ENCODE measurements at regions not wholly inside any gene's neighbourhood (a gene's known extent, or its start where the extent isn't known, plus 50 kb on each side); places are given as distances from the start of the nearest gene placed in this dataset.

DNA sequence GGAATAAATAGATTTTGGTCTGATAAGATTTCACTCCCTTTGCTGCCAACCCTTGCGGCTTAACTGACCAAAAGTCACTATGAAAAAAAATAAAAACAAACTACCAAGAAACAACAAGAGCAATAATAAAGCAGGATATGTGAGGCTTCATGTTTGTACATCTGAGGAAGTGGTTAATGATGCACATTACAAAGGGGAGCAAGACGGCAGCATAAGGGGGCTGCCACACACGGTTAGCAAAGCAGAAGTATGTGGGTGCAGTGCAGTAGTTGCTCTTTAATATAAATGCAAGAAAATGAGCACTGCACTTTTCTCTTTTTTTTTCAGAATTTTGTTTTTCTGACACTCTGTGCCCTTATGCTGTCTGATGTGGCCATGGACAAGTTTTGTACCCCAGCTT lies 377.1 kb upstream of the CNTNAP5 start:
- TF ChIP-seq POLR2A (IDR thresholded peaks at IDR 0.05): no peak
- TF ChIP-seq, protein P1, sequence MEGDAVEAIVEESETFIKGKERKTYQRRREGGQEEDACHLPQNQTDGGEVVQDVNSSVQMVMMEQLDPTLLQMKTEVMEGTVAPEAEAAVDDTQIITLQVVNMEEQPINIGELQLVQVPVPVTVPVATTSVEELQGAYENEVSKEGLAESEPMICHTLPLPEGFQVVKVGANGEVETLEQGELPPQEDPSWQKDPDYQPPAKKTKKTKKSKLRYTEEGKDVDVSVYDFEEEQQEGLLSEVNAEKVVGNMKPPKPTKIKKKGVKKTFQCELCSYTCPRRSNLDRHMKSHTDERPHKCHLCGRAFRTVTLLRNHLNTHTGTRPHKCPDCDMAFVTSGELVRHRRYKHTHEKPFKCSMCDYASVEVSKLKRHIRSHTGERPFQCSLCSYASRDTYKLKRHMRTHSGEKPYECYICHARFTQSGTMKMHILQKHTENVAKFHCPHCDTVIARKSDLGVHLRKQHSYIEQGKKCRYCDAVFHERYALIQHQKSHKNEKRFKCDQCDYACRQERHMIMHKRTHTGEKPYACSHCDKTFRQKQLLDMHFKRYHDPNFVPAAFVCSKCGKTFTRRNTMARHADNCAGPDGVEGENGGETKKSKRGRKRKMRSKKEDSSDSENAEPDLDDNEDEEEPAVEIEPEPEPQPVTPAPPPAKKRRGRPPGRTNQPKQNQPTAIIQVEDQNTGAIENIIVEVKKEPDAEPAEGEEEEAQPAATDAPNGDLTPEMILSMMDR (IDR thresholded peaks at IDR 0.05): no peak
